IPS DF 6.9 (cell line): ENCODE measurements at regions not wholly inside any gene's neighbourhood (a gene's known extent, or its start where the extent isn't known, plus 50 kb on each side); places are given as distances from the start of the nearest gene placed in this dataset.

Experiments
- DNase-seq: peaks from one replicate; pipeline ENCODE4 v3.0.0-alpha.2; 2013; ENCODE audit warnings: low read depth, low spot score
- H3K27ac ChIP-seq: one replicate; pipeline ENCODE4 v1.5.1; 2013; ENCODE audit warnings: low read length, control low read depth
- H3K27me3 ChIP-seq: 2 replicates; pipeline ENCODE4 v1.6.1; 2013; ENCODE audit warnings: mild to moderate bottlenecking, low read length; ENCODE audit not compliant: control insufficient read depth, insufficient read depth
- H3K36me3 ChIP-seq: 2 replicates; pipeline ENCODE4 v1.6.1; 2013; ENCODE audit warnings: low read length; ENCODE audit not compliant: control insufficient read depth, insufficient read depth
- H3K4me1 ChIP-seq: 2 replicates; pipeline ENCODE4 v1.6.1; 2013; ENCODE audit warnings: low read length; ENCODE audit not compliant: control insufficient read depth, insufficient read depth
- H3K4me3 ChIP-seq: 2 replicates; pipeline ENCODE4 v1.5.1; 2013; ENCODE audit warnings: mild to moderate bottlenecking, low read length
- H3K9me3 ChIP-seq: 2 replicates; pipeline ENCODE4 v1.6.1; 2013; ENCODE audit warnings: low read length, inconsistent platforms; ENCODE audit not compliant: control insufficient read depth, insufficient read depth
- WGBS: extraction: QIAGEN DNeasy Blood & Tissue Kit; methylation state at CpG from one replicate; pipeline ENCODE4 v1.1.7; 2013; ENCODE audit warnings: mixed read lengths, missing lambda C conversion rate; ENCODE audit not compliant: insufficient read length, insufficient coverage; 5-methylcytosine and 5-hydroxymethylcytosine counted together

- H3K4me3 ChIP-seq = no peak overlapping the region
- H3K9me3 ChIP-seq = no peaks in the 10 kb centered on the region
- peaks cover 5% of the 10 kb centered on the region; the same call in 1 of the 2 replicates for H3K4me1 ChIP-seq
- no peaks in the 10 kb centered on the region for H3K27me3 ChIP-seq
- no peak overlapping the region for H3K27ac ChIP-seq
- DNase-seq = no peak
- no peaks in the 10 kb centered on the region for H3K36me3 ChIP-seq
- WGBS = no CpG with 5 or more reads among the region's 1 CpG
Measured at GRCh38 chr4:11228530-11228929, 200.2 kb downstream of the HS3ST1 start.

GRCh38 chr4:11223311-11223710 is 205.4 kb downstream of the HS3ST1 start:
- Histone ChIP-seq H3K9me3 (no peaks in the 10 kb centered on the region), H3K27ac (no peak overlapping the region), H3K4me3 (no peak overlapping the region), H3K36me3 (no peaks in the 10 kb centered on the region), H3K4me1 (0 out of 2 replicates have a peak, but pooled peaks cover 1% of the 10 kb centered on the region), H3K27me3 (no peaks in the 10 kb centered on the region)
- DNase-seq = no peak
- WGBS = no CpG with 5 or more reads among the region's 9 CpGs

- no CpG with 5 or more reads among the region's 5 CpGs for WGBS
- no peaks in the 10 kb centered on the region for H3K9me3 ChIP-seq
- H3K36me3 ChIP-seq = no peaks in the 10 kb centered on the region
- H3K27me3 ChIP-seq = no peaks in the 10 kb centered on the region
- no peak overlapping the region for H3K4me3 ChIP-seq
- no peak overlapping the region for H3K27ac ChIP-seq
- H3K4me1 ChIP-seq = no peaks in the 10 kb centered on the region
- no peak for DNase-seq
Measured at GRCh38 chr4:11218692-11219091, 210.0 kb downstream of the HS3ST1 start.

- Histone ChIP-seq H3K27me3 (no peaks in the 10 kb centered on the region), H3K4me1 (no peaks in the 10 kb centered on the region), H3K4me3 (no peak overlapping the region), H3K36me3 (no peaks in the 10 kb centered on the region), H3K9me3 (no peaks in the 10 kb centered on the region), H3K27ac (no peak overlapping the region)
- DNase-seq = no peak
Measured at GRCh38 chr4:11216520-11216919, 212.2 kb downstream of the HS3ST1 start.

GRCh38 chr4:11214281-11214680 is 214.4 kb downstream of the HS3ST1 start:
- DNase-seq = no peak
- no peak overlapping the region for H3K4me3 ChIP-seq
- H3K27me3 ChIP-seq = no peaks in the 10 kb centered on the region
- no peaks in the 10 kb centered on the region for H3K9me3 ChIP-seq
- no peak overlapping the region for H3K27ac ChIP-seq
- no CpG with 5 or more reads among the region's 3 CpGs for WGBS
- no peaks in the 10 kb centered on the region for H3K36me3 ChIP-seq
- no peaks in the 10 kb centered on the region for H3K4me1 ChIP-seq

GRCh38 chr4:11209826-11210225 is 218.9 kb downstream of the HS3ST1 start:
- H3K9me3 ChIP-seq = no peaks in the 10 kb centered on the region
- no peak overlapping the region for H3K4me3 ChIP-seq
- H3K36me3 ChIP-seq = no peaks in the 10 kb centered on the region
- no peaks in the 10 kb centered on the region for H3K4me1 ChIP-seq
- DNase-seq = no peak
- no peaks in the 10 kb centered on the region for H3K27me3 ChIP-seq
- WGBS = no CpG with 5 or more reads among the region's 5 CpGs
- H3K27ac ChIP-seq = no peak overlapping the region

- WGBS = no CpG with 5 or more reads among the region's 2 CpGs
- no peaks in the 10 kb centered on the region for H3K36me3 ChIP-seq
- no peak overlapping the region for H3K27ac ChIP-seq
- no peaks in the 10 kb centered on the region for H3K27me3 ChIP-seq
- no peak overlapping the region for H3K4me3 ChIP-seq
- H3K9me3 ChIP-seq = no peaks in the 10 kb centered on the region
- DNase-seq = no peak
- peaks cover 3% of the 10 kb centered on the region for H3K4me1 ChIP-seq
Measured at GRCh38 chr4:11201256-11201655, 227.4 kb downstream of the HS3ST1 start.

GRCh38 chr4:11198516-11199305 is 230.0 kb downstream of the HS3ST1 start:
- H3K4me1 ChIP-seq = peaks cover 3% of the 10 kb centered on the region
- DNase-seq = no peak
- no peaks in the 10 kb centered on the region for H3K9me3 ChIP-seq
- H3K27me3 ChIP-seq = no peaks in the 10 kb centered on the region
- H3K36me3 ChIP-seq = no peaks in the 10 kb centered on the region
- no peak overlapping the region for H3K4me3 ChIP-seq
- no CpG with 5 or more reads among the region's 14 CpGs for WGBS
- no peak overlapping the region for H3K27ac ChIP-seq

GRCh38 chr4:11197631-11198341 is 230.9 kb downstream of the HS3ST1 start:
- DNase-seq = no peak
- no peak overlapping the region for H3K4me3 ChIP-seq
- H3K27me3 ChIP-seq = no peaks in the 10 kb centered on the region
- WGBS = 100% methylated on average over 2 of the region's 8 CpGs
- no peaks in the 10 kb centered on the region for H3K36me3 ChIP-seq
- no peak overlapping the region for H3K27ac ChIP-seq
- no peaks in the 10 kb centered on the region for H3K9me3 ChIP-seq
- peaks cover 3% of the 10 kb centered on the region for H3K4me1 ChIP-seq

- no peak overlapping the region for H3K4me3 ChIP-seq
- H3K36me3 ChIP-seq = no peaks in the 10 kb centered on the region
- WGBS = no CpG with 5 or more reads among the region's 4 CpGs
- peaks cover 3% of the 10 kb centered on the region for H3K4me1 ChIP-seq
- H3K27me3 ChIP-seq = no peaks in the 10 kb centered on the region
- no peaks in the 10 kb centered on the region for H3K9me3 ChIP-seq
- DNase-seq = no peak
- H3K27ac ChIP-seq = no peak overlapping the region
Measured at GRCh38 chr4:11196927-11197522, 231.7 kb downstream of the HS3ST1 start.
